Putamen (tissue), 1 donor: ENCODE measurements at regions not wholly inside any gene's neighbourhood (a gene's known extent, or its start where the extent isn't known, plus 50 kb on each side); places are given as distances from the start of the nearest gene placed in this dataset.

ENCODE experiments used
- DNase-seq: peaks from one replicate; pipeline ENCODE4 v3.0.0-alpha.2; 2016; ENCODE audit warnings: low spot score

DNA sequence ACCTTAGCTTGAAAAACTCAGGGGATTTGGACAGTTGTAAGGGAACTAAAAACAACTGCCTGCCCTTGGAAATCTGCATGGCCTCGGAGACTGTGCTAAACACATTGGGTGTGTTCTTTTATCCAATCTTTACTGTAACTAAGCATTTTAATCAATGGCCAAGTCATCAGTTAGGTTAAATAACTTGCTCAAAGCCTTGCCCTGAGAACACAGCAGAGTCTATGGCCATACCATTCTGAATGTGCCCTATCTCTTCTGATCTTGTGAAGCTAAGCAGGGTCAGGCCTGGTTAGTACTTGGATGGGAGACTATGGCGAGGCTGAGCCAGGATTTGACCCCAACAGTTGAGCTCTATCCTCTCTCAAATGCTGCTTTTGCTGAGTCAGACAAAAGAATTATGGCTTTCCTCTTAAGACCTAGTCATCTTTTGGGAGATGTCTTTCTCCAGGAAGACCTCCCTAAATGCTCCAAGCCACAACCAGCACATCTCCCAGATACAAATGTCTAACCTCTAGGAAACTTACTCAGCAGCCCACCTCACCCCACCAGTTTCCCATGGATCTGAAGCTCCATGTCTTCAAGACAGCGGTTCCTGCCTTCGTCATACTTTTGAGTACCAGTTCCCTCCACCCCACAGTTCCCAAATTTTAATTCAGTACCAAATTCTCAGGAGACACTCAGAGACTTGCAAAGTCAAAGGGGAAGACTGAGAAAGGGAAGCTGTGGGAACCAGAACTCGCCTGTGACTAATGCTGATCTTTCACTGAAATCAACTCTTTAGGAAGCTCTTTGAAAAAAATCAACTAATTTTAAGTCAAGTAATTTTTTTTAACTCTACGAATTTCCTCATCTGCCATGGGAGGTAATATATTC is 336.1 kb downstream of the MAF start:
- DNase-seq: peak; percentile 20

DNA sequence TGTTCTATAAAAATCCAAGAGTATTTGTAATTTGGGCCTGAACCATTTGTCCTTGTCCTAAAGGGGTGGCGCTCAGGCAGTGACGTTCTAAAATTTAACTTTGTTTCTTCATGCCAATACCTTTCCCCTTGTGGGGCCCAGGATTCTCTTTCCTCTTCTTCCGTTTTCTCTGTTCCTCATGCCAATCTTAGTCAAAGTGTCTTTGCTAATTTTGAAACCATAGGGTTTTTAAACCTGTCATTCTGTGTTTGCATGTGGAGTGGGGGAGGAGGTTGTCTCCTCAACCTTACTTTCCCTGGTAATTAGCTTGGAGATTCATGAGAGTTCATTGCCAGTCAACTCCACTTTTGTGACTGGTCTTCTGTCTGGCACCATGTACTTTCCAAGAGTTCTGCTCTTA is 337.1 kb downstream of the MAF start:
- DNase-seq: no peak
